OCI-LY3 (cell line): ENCODE measurements at regions not wholly inside any gene's neighbourhood (a gene's known extent, or its start where the extent isn't known, plus 50 kb on each side); places are given as distances from the start of the nearest gene placed in this dataset.

Experiments used
- H2AFZ ChIP-seq: fragments of 200-600, 300-600 bp; shearing (Covaris generic); 2 replicates; pipeline ENCODE4 v1.6.0; 2014; ENCODE audit warnings: antibody characterized with exemption, low read depth, low read length
- H3K27ac ChIP-seq: fragments of 200-600, 300-600 bp; sonication (generic); 2 replicates; pipeline ENCODE4 v1.5.1; 2014; ENCODE audit warnings: mild to moderate bottlenecking, low read length, moderate library complexity, mixed read lengths
- H3K27me3 ChIP-seq: fragments of 200-600, 300-600 bp; sonication (generic); 2 replicates; pipeline ENCODE4 v1.6.1; 2014; ENCODE audit warnings: low read depth, low read length, mixed read lengths
- H3K36me3 ChIP-seq: fragments of 200-600, 300-600 bp; sonication (generic); replicated peaks from 2 replicates; pipeline ENCODE3; 2014; ENCODE audit warnings: low read depth, low read length, mixed read lengths
- H3K4me1 ChIP-seq: fragments of 300-600, 200-600 bp; sonication (generic); 2 replicates; pipeline ENCODE4 v1.6.1; 2014; ENCODE audit warnings: low read length, mixed read lengths
- H3K4me2 ChIP-seq: fragments of 200-600, 300-600 bp; sonication (generic); 2 replicates; pipeline ENCODE4 v1.6.1; 2014; ENCODE audit warnings: low read length, mixed read lengths
- H3K4me3 ChIP-seq: fragments of 300-600, 200-600 bp; sonication (generic); 2 replicates; pipeline ENCODE4 v1.5.1; 2014; ENCODE audit warnings: antibody characterized with exemption, mild to moderate bottlenecking, low read length, moderate library complexity
- H3K79me2 ChIP-seq: fragments of 300-600, 200-600 bp; shearing (Covaris generic); 2 replicates; pipeline ENCODE4 v1.6.1; 2014; ENCODE audit warnings: mild to moderate bottlenecking, low read length, mixed read lengths
- H3K9ac ChIP-seq: fragments of 300-600, 200-600 bp; shearing (Covaris generic); 2 replicates; pipeline ENCODE4 v1.6.0; 2014; ENCODE audit warnings: mild to moderate bottlenecking, low read length, moderate library complexity
- H3K9me3 ChIP-seq: fragments of 200-600, 300-600 bp; shearing (Covaris generic); 2 replicates; pipeline ENCODE4 v1.6.1; 2014; ENCODE audit warnings: low read length, mixed read lengths; ENCODE audit not compliant: insufficient read depth
- H4K20me1 ChIP-seq: fragments of 200-600, 300-600 bp; sonication (generic); 2 replicates; pipeline ENCODE4 v1.6.1; 2016; ENCODE audit warnings: low read length, mixed read lengths; ENCODE audit not compliant: insufficient read depth
- CTCF ChIP-seq: fragments of 200-600, 300-600 bp; sonication (generic); IDR thresholded peaks from 2 replicates; pipeline ENCODE4 v1.5.1; 2014; ENCODE audit warnings: antibody characterized with exemption, low read length, low read depth
- EZH2phosphoT487 ChIP-seq: fragments of 200-600 bp; shearing (Covaris generic); IDR thresholded peaks from 2 replicates; pipeline ENCODE4 v1.6.1; 2018; ENCODE audit warnings: antibody characterized with exemption, mixed run types, low read depth

- no peak overlapping the region for H3K4me3 ChIP-seq
- H2AFZ ChIP-seq = no peak overlapping the region
- no peaks in the 10 kb centered on the region for H3K36me3 ChIP-seq
- H3K79me2 ChIP-seq = no peaks in the 10 kb centered on the region
- no peaks in the 10 kb centered on the region for H4K20me1 ChIP-seq
- H3K27ac ChIP-seq = no peak overlapping the region
- TF ChIP-seq CTCF (no peak), EZH2phosphoT487 (no peak)
- H3K4me2 ChIP-seq = no peak overlapping the region
- no peak overlapping the region for H3K9ac ChIP-seq
- no peaks in the 10 kb centered on the region for H3K27me3 ChIP-seq
- H3K4me1 ChIP-seq = peaks cover 6% of the 10 kb centered on the region; the same call in 1 of the 2 replicates
- peaks cover 8% of the 10 kb centered on the region; the same call in 1 of the 2 replicates for H3K9me3 ChIP-seq
Measured at GRCh38 chr1:168980656-168981055, 125.8 kb upstream of the ATP1B1 start.

- H3K27me3 ChIP-seq = no peaks in the 10 kb centered on the region
- H3K79me2 ChIP-seq = no peaks in the 10 kb centered on the region
- peaks cover 8% of the 10 kb centered on the region; the same call in 1 of the 2 replicates for H3K9me3 ChIP-seq
- no peak overlapping the region for H2AFZ ChIP-seq
- H3K4me2 ChIP-seq = no peak overlapping the region
- no peaks in the 10 kb centered on the region for H4K20me1 ChIP-seq
- no peak overlapping the region for H3K9ac ChIP-seq
- peaks cover 12% of the 10 kb centered on the region for H3K4me1 ChIP-seq
- H3K36me3 ChIP-seq = no peaks in the 10 kb centered on the region
- TF ChIP-seq CTCF (no peak), EZH2phosphoT487 (no peak)
- no peak overlapping the region for H3K27ac ChIP-seq
- no peak overlapping the region for H3K4me3 ChIP-seq
Measured at GRCh38 chr1:168982778-168983177, 123.7 kb upstream of the ATP1B1 start.

DNA sequence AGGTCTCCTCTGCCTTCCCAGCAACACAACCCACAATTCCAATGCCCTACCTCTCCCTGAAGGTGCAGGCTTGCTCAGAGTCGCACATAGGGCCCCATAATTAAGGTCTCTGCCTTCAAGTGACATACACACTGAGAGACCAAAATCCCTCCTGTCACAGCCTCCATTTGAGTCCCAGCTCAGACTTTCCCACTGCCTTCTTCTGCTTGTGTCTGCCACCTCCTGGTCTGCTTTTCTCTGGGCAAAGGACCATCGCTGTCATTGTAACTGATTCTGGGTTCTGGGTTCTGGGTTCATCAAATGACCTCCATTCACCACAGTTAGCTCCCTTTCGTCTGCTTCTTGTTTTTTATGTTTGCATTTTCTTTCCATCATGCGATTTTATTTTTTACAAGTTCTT, 119.2 kb upstream of the ATP1B1 start:
- Histone ChIP-seq H3K9me3 (peaks cover 3% of the 10 kb centered on the region; the same call in 1 of the 2 replicates), H3K79me2 (no peaks in the 10 kb centered on the region), H4K20me1 (no peaks in the 10 kb centered on the region), H3K27me3 (no peaks in the 10 kb centered on the region), H3K9ac (no peak overlapping the region), H2AFZ (no peak overlapping the region), H3K36me3 (no peaks in the 10 kb centered on the region), H3K4me3 (no peak overlapping the region), H3K27ac (no peak overlapping the region), H3K4me1 (peaks cover 9% of the 10 kb centered on the region), H3K4me2 (no peak overlapping the region)
- TF ChIP-seq EZH2phosphoT487 (no peak), CTCF (no peak)

DNA sequence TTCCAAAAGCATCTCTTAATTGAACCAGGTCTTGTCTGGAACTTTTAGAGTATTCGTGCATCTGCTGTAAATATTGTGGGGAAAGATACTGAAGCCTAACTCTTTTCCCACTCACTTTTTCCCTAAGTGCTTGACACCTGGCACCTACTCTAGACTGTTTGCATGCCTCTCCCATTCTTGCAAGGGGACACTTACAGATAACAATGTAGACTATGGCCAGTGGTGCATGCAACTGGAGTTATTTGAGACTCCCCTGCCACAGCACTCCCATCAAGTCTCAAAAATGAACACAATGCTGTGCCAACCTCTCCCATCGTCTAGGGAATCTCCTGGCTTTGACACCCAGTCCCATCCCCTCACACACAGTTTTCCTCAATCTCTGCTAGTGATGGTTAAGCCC, 118.6 kb upstream of the ATP1B1 start:
- Histone ChIP-seq H3K9me3 (peaks cover 3% of the 10 kb centered on the region; the same call in 1 of the 2 replicates), H3K4me2 (no peak overlapping the region), H3K79me2 (no peaks in the 10 kb centered on the region), H3K27me3 (no peaks in the 10 kb centered on the region), H3K9ac (no peak overlapping the region), H2AFZ (no peak overlapping the region), H3K4me1 (peaks cover 9% of the 10 kb centered on the region), H3K4me3 (no peak overlapping the region), H4K20me1 (no peaks in the 10 kb centered on the region), H3K27ac (no peak overlapping the region), H3K36me3 (no peaks in the 10 kb centered on the region)
- TF ChIP-seq CTCF (no peak), EZH2phosphoT487 (no peak)
